ENCODE measurements at regions not wholly inside any gene's neighbourhood (a gene's known extent, or its start where the extent isn't known, plus 50 kb on each side); places are given as distances from the start of the nearest gene placed in this dataset.

DNA sequence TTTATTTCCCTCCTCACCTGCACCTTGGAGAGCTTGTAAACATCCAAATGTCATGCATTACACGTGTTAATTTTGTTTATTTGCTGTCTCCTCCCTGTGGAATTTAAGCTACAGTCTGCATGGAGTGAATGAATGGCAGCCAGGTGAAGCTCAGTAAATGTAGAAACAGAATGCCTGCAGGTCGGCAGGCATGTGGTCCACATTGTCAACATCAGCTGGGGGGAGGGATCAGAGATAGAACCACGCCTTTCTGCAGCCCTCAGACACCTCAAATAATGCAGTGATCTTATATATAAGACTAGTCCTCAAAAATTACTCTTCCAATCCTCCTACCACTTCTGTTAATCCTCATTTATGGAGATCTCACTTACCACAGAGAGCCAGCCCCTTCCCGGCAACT is 131.2 kb upstream of the KIT start:
- no peak for DNase-seq (ENCODE audit: missing footprints)
- intact Hi-C loops (cut with DNase I) = no loop called here
- ATAC-seq = no peak

- intact Hi-C loops (cut with DNase I) = no loop called here
- no peak for DNase-seq (ENCODE audit: missing footprints)
These were observed 130.2 kb upstream of the KIT start for GRCh38 chr4:54527532-54527931.

DNA sequence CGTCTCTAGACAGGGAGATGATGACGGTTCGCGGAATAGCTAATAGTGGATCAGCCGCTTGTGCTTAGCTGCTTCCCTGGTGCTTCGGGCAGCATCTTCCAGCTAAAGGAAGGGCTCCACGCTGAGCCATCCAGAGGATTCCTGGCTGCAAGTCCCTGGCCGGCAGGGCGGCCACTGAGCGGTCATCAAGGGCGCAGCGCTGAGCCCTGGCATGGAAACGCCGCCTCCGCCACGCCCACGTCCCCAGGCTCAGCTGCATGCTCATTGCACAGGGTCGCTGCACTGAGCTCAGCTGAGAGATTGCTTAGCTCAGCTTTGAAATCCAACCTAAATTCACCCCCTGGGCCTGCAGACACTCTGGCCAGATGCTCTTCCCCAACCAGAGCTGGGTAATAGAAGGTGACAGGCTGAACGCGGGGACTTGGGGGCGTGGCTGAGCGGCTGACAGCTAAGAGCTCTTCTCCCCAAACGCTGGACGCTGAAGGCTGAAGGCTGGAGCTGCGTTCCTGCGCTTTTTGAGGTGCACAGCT is 118.2 kb upstream of the KIT start:
- DNase-seq (ENCODE audit: missing footprints) (peak; percentile 76), ATAC-seq (peak; percentile 93)
- intact Hi-C loops (cut with DNase I) = no loop called here

More at GRCh38 chr4:54527532-54527931, 130.2 kb upstream of the KIT start:
- ATAC-seq = no peak

- intact Hi-C loops (cut with DNase I) = no loop called here
- DNase-seq (ENCODE audit: missing footprints) (no peak), ATAC-seq (no peak)
These were observed 116.8 kb upstream of the KIT start for GRCh38 chr4:54540931-54541330.

DNA sequence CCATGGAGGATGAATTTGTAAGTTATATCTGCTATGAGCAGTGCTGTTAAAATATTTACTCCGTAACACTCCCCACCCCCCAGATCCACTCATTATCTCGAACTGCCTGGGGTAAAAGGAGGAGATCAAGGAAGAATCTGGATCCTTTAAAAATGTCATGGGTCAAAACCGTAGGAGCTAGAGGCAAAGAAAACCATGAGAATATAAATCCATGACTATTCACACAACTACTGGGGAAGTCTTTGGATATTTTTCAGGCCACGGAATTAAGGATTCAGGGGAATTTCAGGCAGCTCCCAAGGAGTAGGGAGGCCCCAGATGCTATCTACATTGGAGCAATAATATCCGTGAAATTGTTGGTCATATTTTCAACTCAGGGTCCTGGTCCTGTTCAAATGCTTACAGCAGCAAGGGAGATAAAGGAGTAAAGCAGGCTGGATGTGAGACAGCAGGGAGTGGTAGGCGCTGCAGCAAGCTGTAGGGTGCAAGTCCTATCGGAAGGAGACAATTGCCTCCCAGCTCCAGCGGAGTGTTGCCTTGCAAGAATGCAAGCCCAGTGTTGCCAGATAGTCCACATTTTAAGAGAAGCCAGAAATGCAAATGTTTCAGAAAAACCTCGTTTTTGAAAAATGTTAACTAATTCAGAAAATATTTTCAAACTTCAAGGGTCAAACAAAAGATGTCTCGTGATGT is 116.2 kb upstream of the KIT start:
- DNase-seq (ENCODE audit: missing footprints) = no peak
- intact Hi-C loops (cut with DNase I) = no loop called here
- no peak for ATAC-seq

DNA sequence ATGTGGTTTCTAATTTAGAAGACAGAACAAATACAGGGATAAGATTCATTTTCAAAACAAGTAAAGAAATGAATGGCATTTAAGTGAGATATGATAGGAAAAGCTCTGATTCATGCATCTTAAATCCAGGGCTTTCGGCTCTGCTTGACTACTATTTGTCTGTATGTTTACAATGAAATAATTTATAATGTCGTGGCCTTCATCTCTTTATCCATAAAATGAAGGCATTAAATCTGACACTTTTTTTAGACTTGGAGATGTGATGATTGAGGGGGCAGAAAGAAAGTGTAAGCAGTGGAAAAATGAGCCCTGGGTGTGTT is 115.7 kb upstream of the KIT start:
- DNase-seq (ENCODE audit: missing footprints) (no peak), ATAC-seq (no peak)
- intact Hi-C loops (cut with DNase I) = no loop called here

GRCh38 chr4:54542540-54543041 is 115.2 kb upstream of the KIT start:
- intact Hi-C loops (cut with DNase I) = no loop called here
- ATAC-seq = no peak
- no peak for DNase-seq (ENCODE audit: missing footprints)

DNA sequence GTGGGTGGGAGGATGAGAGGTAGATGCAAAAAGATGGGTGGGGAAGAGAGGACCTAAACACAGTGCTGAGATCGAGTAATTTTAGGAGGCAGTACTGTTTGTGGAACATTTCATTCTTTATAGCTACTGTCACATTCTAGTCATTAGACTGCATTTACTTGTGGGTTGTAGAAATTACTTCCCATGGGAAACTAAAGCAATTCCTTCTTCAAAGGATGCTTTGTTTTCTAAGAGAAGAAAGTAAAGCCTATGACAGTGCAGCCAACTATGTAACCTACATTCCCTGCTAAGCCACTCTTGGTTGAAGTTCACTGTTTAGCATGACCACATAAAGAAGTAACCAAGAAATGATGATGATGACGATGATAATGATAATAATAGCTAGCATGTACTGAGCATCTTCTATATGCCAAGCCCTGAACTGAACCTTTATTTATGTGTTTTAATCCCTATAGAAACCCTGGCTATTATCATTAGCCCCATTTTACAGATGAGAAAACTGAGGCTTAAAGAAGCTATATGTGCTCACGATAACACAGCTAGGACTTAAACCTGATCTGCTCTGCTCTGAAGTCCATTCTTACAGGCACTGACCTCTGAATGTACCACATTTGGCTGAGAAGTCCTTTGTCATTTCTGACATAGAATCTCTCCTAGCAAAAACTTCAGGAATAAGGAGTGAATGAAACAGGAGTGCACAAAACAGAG is 114.5 kb upstream of the KIT start:
- no peak for ATAC-seq
- no peak for DNase-seq (ENCODE audit: missing footprints)
- intact Hi-C loops (cut with DNase I) = no loop called here

DNA sequence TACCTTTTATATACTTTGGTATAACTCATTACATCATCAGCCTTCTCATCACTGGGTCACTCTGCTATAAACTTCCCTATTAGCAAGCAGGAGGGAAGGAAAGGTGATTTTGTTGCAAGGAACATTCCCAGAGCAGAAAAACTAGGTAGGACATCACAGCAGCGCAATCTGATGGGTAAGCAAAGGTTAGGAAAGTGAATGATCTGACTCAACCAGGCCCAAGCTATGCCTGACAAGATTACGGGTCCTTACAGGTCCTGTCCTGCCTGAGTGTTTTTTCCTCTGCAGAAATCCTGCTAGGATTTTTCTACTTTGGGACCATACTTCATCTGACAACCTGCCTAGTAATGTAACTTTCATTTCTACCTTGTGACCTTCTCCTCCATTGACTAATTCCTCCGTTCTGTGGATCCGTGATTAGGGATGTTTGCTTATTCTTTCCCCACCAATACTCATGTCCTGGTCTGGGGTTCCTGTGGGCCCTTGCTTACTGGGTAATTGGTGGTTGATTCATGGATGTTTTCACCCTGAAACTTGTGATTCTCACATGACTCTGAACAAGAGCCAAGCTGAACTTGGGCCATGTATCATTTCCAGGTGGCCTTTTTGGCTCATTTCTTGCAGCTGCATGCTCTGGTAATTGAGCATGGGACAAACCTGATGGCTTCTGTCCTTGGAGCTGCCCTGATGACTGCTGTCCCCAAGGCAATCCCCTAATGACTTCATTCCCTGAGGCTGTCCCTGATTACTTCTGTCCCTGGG is 111.9 kb upstream of the KIT start:
- intact Hi-C loops (cut with DNase I) = no loop called here
- DNase-seq (ENCODE audit: missing footprints) (no peak), ATAC-seq (no peak)

- no peak for ATAC-seq
These were observed 110.3 kb upstream of the KIT start for GRCh38 chr4:54547299-54548097.

GRCh38 chr4:54548098-54548620 is 109.6 kb upstream of the KIT start:
- ATAC-seq (no peak), DNase-seq (ENCODE audit: missing footprints) (no peak)
- intact Hi-C loops (cut with DNase I) = no loop called here

More at GRCh38 chr4:54547299-54548097, 110.3 kb upstream of the KIT start:
- intact Hi-C loops (cut with DNase I) = no loop called here
- DNase-seq (ENCODE audit: missing footprints) = no peak

DNA sequence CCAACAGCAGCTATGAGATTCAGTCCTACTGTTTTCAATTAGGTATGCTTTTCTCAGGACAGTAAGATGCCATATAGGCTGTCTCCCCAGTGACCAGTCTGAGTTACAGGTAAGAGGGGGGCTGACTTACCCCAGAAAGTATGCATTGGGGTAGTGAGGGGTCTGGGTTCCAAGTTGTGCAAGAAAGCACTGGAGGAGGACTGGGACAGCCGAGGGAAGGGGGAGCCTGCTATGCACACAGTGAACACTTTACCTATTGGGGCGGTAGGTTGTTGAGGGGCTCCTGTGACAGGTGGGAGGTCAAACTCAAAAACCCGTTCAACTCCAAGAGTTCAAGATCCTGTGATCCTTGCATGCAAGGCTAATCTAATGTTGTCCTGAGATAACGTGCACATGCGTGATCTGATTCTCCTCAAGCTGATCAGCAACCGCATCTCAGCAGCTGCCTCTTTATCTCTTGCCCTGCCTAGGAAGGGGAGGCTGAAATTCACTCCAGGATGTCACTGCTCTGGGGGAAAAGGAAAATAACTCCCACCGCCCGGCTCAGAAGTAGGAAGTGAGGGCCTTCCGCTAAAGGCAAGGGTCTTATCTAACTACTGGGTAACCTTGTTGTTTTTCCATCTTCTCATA is 108.8 kb upstream of the KIT start:
- DNase-seq (ENCODE audit: missing footprints) = no peak
- ATAC-seq = no peak
- intact Hi-C loops (cut with DNase I) = no loop called here

GRCh38 chr4:54550395-54551171 is 107.2 kb upstream of the KIT start:
- intact Hi-C loops (cut with DNase I) = no loop called here
- DNase-seq (ENCODE audit: missing footprints) (no peak), ATAC-seq (peak; percentile 33)

GRCh38 chr4:54553001-54553400 is 104.8 kb upstream of the KIT start:
- no peak for DNase-seq (ENCODE audit: missing footprints)
- intact Hi-C loops (cut with DNase I) = no loop called here
- no peak for ATAC-seq

DNA sequence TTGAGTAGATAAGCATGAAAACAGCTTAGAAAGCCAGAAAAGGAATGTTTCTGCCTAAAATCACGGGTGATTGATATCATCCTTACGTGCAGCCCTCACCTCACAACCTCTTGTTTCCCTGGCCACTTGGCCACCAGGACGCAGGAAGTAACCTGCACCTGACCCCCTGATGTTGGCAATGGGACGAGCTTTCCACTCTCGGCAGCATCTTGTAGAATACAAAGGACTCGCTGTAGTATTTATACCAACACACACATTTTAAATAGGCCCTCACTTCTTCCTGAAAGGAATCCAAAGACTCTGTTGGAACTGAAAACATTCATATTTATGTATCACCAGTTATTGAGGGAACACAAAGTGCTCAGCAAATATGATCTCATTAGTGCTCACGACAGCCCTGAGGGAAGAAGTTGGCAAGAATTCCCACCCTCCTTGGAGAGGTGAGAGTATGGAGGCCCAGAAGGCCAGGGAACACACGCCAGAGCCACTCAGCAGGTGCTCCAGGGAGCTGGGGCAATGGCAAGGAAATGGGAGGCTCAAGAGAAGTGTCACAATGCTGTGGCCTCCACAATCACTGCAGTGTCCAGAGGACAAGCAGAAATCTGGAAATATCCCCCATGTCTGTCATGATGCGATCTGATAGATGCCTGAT is 103.3 kb upstream of the KIT start:
- ATAC-seq = peak; percentile 69

GRCh38 chr4:54556051-54556450 is 101.7 kb upstream of the KIT start:
- ATAC-seq = no peak
- intact Hi-C loops (cut with DNase I) = no loop called here
- DNase-seq (ENCODE audit: missing footprints) = no peak

More for the DNA sequence above, 103.3 kb upstream of the KIT start:
- DNase-seq (ENCODE audit: missing footprints) = no peak
- intact Hi-C loops (cut with DNase I) = no loop called here

DNA sequence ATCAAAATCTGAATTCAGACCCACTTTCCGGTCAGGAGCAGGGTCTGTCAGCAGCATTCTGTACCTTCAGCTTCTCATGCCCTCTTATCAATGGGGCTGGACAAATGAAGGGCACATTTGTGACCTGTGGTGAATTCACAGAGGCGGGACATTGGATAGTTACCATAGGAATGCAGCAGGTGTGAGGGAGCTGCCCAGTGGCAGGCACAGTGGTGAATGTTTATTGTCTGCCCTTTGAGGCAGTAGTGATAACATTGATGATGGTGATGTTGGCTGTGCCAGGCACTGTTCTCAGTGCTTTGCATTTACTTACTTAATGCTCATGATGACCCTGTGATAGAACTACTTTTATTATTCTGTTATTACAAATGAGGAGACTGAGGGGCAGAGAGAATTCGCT is 101.2 kb upstream of the KIT start:
- ATAC-seq (no peak), DNase-seq (ENCODE audit: missing footprints) (no peak)
- intact Hi-C loops (cut with DNase I) = no loop called here
